SKM-1 (cell line): ENCODE measurements at regions not wholly inside any gene's neighbourhood (a gene's known extent, or its start where the extent isn't known, plus 50 kb on each side); places are given as distances from the start of the nearest gene placed in this dataset.
A peak's percentile ranks its signal among the peaks of the same experiment; 100 is the strongest.

Source experiments
- DNase-seq: peaks from one replicate; lab custom pipeline; 2025; ENCODE audit not compliant: unreplicated experiment; lab: John Stamatoyannopoulos, UW

GRCh38 chr11:115891581-115891980 is 387.4 kb upstream of the CADM1 start:
- DNase-seq, result no peak

DNA sequence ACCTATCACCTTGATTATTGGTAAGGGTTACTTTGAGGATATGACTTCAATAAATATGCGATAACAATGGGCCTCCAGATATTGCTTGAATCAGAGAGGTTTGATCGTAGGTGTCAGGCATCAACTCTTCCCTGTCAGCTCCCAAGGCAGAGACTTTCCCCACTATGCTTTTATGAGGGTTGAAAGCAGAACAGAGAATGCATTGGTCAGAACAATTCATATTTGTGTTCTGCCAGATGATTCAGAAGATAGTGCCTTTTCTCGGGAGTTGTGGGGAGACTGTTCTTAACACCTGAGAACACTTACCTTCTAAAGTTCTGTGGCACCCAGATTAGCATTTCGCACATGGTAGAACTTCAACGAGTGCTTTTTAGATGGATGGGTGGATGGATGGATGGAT is 386.3 kb upstream of the CADM1 start:
- DNase-seq, result no peak

- DNase-seq, result no peak
These were observed 385.5 kb upstream of the CADM1 start for GRCh38 chr11:115889712-115890111.

- no peak for DNase-seq
These were observed 383.5 kb upstream of the CADM1 start for GRCh38 chr11:115887727-115888126.

DNA sequence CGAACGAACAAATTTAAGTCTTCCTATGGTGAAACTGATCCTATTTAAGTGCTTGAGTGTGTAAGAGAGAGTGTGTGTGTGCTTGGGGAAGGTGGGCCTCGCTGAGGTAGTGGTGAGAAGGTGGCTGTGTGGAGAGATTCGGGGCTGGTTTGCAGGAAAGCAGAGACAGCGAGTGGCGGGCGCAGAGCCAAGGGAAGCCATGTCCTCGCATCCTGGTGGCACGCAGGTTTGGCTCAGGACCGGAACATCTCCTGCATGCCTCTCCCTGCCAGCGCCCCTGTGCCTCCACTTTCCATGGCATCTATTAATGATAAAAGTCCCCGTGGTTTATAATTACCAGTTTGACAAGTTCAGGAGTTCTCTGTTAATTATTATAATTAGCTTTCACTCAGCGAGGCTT is 383.1 kb upstream of the CADM1 start:
- no peak for DNase-seq

- DNase-seq, result no peak
These were observed 382.2 kb upstream of the CADM1 start for GRCh38 chr11:115886422-115886733.

- no peak for DNase-seq
These were observed 381.6 kb upstream of the CADM1 start for GRCh38 chr11:115885535-115886421.

DNA sequence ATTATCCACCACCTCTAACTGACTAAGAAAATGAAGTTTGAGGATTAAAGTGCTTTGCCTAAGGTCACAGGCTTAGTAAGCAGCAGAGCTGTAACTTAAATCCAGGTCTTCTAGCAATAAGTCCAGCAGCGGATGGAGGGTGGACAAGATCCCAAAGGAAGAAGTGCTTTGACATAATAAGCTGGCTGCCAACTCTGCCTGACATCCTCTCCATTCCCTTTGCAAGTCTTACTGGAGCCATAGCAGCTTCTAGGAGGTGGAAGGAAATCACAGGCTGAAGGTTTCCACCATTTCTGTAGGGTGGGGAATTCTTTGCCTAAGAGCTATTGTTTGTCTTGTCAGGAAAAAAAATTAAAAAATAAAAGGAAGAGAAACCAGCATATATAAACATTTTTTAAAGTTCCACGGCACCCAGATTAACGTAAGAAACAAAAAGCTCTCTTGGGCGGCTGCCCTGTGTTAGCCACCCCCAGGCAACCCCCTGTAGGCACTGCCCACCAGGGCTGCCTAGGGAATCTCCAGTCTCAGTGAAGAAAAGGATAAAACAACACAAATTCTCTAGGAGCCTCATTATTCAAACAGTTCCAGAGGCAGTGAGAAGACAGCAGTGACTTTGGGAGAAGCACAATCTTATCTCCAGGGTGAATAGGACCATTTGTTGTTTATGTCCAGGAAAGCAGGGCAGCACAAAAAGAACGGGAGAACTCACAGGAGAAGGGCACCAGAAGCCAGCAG is 380.8 kb upstream of the CADM1 start:
- no peak for DNase-seq

GRCh38 chr11:115874843-115875242 is 370.6 kb upstream of the CADM1 start:
- no peak for DNase-seq

DNA sequence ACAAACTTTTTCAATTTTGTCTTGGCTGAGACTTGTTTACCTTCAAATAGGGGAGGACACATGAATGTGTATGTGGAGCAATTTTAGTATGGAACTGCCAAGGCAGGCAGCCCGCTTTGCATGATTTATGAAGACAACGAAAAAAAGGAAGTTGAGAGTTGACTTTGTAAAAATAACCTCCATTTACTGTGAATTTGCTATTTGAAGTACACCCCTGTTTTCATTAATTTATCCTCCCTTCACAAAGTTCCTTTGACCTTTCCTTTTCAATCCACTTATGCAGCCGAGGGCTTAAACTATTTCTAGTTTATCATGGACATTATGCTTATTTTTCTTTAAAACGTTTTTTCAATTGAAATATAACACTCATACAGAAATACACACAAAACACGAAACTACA is 369.6 kb upstream of the CADM1 start:
- no peak for DNase-seq

- peak; percentile 44 for DNase-seq
These were observed 368.2 kb upstream of the CADM1 start for GRCh38 chr11:115872416-115872815.

GRCh38 chr11:115871161-115871760 is 367.0 kb upstream of the CADM1 start:
- no peak for DNase-seq

- no peak for DNase-seq
These were observed 365.7 kb upstream of the CADM1 start for GRCh38 chr11:115869780-115870431.

DNA sequence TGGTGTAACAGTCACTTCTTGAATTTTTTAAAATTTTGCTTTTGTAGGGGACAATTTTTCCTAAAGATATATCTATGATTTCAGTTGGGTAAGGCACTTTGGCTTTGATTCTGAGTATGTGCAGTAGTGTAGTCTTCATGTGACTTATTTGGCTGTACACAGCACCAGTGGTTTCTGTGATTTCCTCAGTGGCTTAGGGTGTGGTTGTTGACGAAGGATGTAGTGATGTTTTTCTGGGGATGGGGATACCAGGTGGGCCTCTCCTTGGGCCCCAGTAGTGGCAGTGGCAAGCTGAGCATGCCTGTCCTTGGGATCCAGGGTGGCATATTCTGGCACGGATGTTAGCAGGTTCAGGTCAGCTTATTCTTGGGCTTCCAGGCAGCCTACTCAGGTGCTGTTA is 364.9 kb upstream of the CADM1 start:
- DNase-seq, result no peak

DNA sequence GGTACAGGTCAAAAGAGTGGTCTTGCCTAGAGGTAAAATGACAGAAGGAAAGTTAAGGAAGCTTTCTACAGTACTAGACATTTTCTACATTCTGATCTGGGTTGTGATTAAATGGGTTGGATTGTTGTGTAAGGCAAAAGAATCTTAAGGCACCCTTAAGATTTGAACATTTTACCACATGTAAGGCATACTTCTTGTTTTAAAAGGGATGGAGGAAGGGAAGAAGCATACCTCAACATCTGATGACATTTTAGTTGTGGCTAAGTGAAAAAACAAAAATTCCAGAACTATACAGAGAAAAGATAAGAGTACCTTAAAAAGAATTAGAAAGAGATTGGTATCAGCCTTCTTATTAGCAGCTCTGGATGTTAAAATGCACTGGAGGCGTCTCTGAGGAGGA is 356.0 kb upstream of the CADM1 start:
- no peak for DNase-seq

DNA sequence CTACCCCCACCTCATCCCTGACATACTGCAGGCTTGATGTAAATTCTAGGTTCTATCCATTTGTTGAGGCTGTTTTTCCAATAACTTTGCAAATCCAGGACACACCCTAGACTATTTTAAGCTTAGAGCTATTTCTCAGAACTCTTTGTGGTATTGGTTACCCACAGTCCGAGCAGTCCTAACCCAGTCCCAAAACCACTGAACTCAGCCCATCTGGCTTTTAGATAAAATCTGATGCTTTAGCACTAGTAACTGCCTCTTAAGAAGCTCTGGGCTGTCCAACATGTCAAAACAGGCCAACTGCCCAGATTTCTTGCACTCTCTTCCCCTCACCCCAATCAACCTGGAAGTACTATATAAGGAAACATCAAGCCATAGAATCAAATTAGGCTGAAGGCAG is 344.4 kb upstream of the CADM1 start:
- DNase-seq, result no peak

- no peak for DNase-seq
These were observed 343.9 kb upstream of the CADM1 start for GRCh38 chr11:115848080-115848479.

GRCh38 chr11:115845872-115846271 is 341.7 kb upstream of the CADM1 start:
- DNase-seq, result no peak

DNA sequence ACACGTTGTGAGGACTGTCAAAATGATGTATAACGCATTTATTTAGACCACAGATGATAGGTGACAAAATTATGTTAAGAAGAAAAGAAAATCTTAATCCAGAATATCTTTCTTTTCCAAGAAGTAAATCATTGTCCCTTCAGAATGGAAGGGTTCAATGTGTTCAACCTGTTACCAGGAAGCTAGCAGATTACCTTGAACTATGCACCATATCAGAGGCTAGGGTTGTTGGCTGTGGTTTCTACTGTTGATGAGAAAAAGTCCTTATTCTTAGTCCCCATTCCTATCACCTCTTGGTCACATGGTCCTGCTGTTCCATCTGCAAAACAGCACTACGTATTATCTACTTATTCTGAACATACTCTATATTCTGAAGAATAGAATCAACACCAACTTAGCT is 339.5 kb upstream of the CADM1 start:
- no peak for DNase-seq

GRCh38 chr11:115843111-115843510 is 338.9 kb upstream of the CADM1 start:
- no peak for DNase-seq

- no peak for DNase-seq
These were observed 315.8 kb upstream of the CADM1 start for GRCh38 chr11:115820026-115820425.

- DNase-seq, result no peak
These were observed 314.8 kb upstream of the CADM1 start for GRCh38 chr11:115819014-115819413.
